Body of pancreas (tissue), 4 donors: ENCODE measurements at regions not wholly inside any gene's neighbourhood (a gene's known extent, or its start where the extent isn't known, plus 50 kb on each side); places are given as distances from the start of the nearest gene placed in this dataset.

Source experiments
- CTCF ChIP-seq, 7 experiments: fragments of 450-650 bp in 4 of 7; fragments of 200-600 bp in 3 of 7; sonication (generic) in 3 of 7; IDR thresholded peaks; one replicate each; pipeline ENCODE4 v1.5.1; 2016 to 2019; ENCODE audit warnings: antibody characterized with exemption in 7 of 7
- POLR2A ChIP-seq, 3 donors: fragments of 450-650 bp; IDR thresholded peaks; one replicate each; pipeline ENCODE4 v1.6.1; 2016; ENCODE audit warnings: antibody characterized with exemption in 3 of 3, mild to moderate bottlenecking in 2 of 3

- no peak for TF ChIP-seq CTCF (IDR thresholded peaks at IDR 0.05)
- TF ChIP-seq POLR2A (IDR thresholded peaks at IDR 0.05) = no peak
Measured at GRCh38 chr3:150296966-150297365, 111.1 kb upstream of the TSC22D2 start.
